HG03175 (cell line): ENCODE measurements at regions not wholly inside any gene's neighbourhood (a gene's known extent, or its start where the extent isn't known, plus 50 kb on each side); places are given as distances from the start of the nearest gene placed in this dataset.
"Not testable (repeated sequence)": the region's sequence is repeated elsewhere in the genome, so short reads cannot be mapped to it uniquely, and the experiment has no call there.

ENCODE experiments used
- ATAC-seq: cut with Tn5 transposase; IDR thresholded peaks from one replicate; pipeline ENCODE4 v1.9.1; 2021; ENCODE audit warnings: mild to moderate bottlenecking, moderate library complexity; ENCODE audit not compliant: unreplicated experiment

DNA sequence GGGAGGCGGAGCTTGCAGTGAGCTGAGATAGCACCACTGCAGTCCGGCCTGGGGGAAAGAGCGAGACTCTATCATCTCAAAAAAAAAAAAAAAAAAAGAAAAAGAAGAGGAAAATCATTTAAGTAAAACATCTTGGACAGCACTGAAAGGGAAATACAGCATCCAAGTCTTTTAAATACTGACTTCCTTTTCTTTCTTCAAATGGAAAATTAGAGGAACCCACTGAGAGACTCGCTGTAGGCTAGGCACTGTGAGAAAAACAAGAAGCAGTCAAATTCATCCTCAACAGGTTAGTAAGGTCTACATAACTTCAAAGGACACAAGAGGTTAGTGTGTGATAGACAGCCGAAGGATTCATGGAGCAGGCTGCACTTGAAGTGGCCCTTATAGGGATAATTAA lies 243.7 kb downstream of the BLID start:
- no peak for ATAC-seq

DNA sequence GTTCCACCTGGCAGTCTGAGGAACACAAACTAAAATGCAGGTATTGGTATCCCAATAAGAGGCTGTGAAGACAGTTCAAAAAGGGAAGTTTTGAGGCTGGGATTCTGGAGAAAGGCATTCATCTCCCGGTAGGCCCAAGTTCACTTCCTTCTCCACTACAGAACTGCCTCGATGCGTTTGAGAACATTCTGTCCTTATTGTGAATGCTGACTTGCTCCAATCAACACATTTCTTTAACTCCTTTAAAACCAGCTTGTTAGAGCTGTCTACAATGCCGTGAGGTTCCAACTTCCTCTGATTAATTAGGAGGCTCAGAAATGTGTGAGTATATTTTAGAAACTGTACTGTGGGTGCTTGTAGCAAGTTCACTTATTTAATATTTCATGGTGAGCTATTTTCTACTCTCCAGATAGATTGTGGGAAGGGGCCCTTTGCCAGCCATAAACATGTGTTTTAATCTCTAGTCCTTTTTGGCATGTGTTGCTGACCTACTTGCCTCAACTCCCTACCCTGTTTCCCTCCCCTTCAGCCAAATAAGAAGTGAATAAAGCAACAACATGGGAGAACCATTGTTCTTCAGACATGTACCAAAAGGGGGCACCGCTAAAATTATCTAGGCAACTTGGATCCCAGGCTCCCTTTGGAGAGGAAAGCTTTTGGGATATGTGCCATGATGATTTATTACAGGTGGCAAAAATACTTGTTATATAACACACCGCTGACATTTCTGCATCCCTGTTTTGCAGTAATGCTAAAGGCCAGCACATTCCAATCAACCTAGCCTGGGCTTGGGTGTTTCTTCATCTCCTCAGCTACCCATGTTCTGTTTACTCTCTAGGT lies 245.6 kb downstream of the BLID start:
- no peak for ATAC-seq

DNA sequence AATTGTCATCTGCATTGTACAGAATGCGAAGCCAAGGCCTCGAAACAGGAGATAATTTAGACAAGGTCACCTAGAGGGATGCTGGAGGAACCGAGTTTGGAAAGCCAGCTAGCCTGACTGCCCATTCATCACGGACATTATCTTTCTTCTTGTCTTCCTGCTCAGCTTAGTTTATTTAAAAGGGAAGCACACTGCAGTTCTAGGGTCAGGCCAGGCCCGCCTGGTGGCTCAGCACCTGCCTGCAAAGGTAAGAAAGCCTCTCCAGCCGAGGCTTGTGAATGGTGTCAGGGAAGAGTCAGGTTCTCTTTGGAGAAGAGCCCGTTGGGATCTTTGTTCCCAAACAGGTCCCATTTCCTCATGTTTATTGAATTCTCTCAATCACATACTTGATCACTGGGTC lies 246.5 kb downstream of the BLID start:
- ATAC-seq: no peak

DNA sequence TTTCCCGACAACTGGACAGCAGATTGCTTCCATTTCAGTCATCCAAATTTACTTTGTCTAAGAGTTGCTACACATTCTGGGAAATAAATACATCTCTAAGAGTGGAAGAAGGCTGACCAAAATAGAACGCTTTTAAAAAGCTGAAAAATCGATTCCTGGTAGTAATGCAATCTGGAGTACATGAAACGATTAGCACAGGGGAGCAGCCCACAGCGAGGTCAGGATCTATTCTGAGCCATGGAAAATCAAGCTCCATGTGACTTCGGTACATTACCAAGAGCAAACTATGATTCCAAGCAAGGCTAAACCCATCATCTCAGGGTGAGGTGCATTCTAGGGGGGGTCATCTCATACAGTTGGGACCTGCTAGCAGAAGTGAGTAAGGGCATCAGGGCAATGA lies 249.3 kb downstream of the BLID start:
- ATAC-seq: no peak

DNA sequence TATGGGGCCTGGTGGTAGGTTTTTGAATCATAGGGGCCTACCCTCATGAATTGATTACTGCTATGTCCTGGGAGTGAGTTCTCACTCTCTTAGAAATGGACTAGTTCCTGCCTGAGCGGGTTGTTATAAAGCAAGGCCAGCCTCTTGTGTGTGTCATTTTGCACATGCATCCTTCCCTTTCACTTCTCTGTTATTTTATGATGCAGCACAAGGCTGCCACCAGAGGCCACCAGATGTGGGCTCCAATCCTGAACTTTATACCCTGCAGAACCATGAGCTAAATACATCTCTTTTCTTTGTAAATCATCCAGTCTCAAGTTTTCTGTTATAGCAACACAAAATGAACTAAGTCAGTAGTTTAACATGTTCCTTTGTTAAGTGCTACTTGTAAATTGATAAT lies 251.4 kb downstream of the BLID start:
- no peak for ATAC-seq

DNA sequence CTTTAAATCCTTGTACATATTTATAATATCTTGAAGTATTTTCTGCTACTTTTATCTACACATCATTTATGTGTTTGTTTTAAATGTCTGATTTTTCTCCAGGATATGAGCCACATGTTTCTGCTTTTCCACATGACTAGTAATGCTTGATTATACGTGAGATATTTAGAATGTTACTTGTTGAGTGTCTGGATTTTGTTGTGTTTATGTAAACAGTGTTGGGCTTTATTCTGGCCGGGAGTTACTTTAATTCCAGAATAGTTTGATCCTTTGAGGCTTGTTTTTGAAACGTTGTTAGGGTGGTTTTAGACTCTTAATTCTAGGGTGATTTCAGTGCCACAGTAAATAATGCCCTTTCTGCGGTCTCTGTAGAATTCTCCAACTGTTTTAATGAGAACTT lies 252.9 kb downstream of the BLID start:
- no peak for ATAC-seq

DNA sequence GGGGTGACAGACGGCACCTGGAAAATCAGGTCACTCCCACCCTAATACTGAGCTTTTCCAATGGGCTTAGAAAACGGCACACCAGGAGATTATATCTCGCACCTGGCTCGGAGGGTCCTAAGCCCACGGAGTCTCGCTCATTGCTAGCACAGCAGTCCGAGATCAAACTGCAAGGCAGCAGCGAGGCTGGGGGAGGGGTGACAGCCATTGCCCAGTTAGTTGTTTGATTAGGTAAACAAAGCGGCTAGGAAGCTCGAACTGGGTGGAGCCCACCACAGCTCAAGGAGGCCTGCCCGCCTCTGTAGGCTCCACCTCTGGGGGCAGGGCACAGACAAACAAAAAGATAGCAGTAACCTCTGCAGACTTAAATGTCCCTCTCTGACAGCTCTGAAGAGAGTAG lies 260.9 kb downstream of the BLID start:
- not testable (repeated sequence) for ATAC-seq

DNA sequence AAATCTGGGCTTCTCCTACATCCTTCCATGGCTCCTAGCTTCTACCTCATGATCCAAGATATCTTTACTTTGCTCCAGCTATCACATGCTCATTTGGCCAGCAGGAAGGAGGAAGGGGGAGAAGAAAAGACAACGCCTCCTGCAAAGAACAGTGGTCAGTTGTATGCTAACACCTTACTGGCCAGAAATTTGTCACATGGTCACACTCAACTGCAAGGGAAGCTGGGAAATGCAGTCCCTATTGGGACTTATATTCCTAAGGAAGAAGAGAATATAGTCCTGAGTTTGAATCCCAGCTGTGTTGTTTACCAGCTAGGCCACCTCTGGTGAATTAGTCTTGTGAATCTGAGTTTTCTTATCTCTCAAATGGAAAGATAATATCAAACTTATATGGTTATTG lies 272.0 kb downstream of the BLID start:
- no peak for ATAC-seq

DNA sequence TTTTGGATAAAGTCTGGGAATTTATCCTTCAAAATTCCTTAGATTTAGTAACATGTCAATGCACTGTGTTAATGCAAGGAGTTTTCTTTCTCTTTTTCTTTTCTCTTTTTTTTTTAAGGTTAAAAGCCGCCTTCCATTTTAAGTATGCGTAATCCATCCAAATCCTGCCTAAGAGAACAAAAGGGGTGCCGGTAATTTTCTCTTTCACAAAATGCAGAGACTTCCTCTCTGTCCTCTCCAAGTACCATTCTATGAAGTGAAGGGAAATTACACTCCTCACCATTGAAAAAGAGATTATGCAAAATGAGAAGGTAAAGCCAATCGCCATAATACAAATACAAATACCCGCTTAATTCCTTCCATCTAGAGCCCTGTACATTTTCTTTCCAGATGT lies 273.8 kb downstream of the BLID start:
- ATAC-seq: no peak

DNA sequence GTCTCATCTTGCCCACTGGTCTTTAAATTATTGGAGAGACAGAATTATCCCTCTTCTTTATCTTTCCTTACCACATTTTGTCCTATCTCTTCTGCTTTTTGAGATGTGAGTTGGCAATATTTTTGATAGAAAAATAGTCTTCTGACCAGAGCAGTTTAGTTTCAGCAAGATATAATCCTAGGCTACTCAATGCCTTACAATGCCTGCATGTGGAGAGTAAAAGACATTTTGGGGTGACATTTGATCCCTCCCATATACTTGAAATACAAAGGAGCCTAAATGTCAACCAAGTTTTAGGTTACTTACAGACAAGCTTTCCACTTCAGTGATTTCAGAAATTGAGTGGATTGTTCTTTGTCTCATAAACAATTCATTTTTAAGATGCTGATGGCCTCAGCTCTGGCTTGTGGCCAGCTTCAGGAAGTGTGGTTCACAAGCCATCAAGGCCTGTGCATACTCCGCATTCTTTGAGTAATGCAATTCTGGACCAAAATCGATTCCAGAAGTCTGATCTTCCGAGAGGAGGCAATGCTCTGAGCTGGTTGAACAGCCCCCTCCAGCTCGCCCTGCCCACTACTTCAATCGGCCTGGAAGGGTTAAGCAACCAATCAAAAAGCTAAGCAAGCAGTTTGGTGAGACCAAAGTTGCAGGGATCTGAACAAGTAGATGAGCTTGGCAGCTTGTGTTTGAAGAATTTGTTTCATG lies 274.4 kb downstream of the BLID start:
- no peak for ATAC-seq

DNA sequence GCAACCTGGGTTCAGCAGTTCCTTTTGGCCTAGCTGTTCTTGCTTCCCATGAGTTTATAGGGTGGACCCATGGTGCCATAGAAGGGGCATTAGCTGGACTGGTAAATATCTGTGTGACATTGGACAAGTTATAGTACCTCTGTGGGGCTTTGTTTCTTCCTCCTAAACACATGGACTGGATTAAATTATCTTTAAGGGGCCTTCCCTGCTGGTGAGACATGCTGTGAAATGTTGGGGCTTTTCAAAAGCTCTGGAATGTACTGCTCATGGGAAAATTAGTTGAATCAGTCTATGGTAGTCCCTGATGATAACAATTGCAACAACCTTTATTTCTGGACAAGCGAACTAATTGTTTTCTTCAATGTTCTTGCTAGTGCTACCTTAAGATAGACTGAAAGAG lies 276.2 kb downstream of the BLID start:
- ATAC-seq: no peak

DNA sequence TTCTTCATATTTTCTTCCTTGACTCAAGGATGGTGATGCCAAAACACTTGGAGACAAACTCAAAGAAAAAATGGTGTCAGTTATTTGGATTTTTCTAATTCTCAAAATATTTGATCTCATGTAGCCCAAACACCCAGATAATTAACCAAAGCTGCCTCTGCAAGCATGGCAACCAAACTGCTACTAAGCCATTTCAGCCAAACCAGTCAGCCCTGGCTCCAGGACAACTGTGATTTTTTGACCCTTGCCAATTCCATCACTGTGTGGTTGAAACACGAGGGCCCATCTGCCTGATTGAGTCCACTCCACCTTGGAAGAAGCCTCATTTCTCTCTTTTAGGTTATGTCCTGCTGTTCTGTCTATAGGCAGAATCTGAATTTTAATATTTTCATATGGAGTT lies 277.4 kb downstream of the BLID start:
- no peak for ATAC-seq

DNA sequence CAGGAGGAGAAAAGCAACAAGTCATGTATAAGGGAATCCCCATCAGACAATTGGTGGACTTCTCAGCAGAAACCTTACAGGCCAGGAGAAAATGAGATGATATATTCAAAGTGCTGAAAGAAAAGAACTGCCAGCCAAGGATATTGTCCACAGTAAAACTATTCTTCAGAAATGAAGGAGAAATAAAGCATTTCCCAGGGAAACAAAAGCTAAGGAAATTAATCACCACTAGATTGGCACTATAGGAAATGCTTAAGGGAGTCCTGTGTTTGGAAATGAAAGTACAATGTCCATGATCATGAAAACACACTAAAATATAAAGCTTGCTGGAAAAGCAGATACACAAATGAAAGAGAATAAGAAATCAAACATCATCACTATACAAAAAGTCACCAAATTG lies 282.0 kb downstream of the BLID start:
- no peak for ATAC-seq

DNA sequence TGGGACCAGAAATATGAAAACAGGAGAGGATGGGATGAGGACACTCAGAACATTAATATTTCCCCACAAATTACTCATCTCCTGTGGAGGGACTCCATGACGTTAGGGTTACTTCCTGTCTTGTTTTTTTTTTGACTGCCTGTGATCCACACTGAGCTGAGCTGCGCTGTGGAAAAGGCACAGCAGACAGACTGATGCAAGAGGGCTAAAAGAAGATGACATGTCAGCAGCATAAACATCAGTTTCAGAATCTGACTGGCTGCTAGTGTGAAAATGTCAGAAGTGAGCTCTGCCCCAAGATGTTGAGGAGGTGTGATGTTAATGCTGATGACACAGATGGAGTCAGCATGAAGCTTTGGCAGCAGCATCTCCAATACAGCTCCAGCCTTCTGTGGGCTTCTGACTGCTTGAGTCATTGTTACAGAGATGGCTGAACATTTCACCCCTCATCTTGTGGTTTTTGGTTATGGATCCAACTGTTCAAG lies 286.8 kb downstream of the BLID start:
- ATAC-seq: no peak

DNA sequence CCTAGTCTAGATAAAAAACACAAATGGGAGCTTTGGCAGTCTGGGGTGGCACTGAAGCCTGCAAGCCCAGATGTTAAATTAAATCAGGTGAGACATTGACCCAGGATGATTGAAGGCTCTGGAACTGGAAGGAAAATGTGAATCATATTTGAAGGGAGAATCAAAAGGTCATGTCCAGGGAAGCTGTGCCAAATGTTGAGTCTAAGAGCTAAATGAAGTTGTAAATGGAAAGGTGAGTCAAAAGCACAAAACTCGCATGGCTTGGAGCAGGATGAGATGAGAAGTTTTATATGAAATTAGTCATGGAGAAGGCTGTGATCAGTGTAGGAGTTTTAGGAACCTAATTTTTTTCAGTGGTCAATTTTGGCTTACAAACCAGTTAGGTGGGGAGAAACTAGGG lies 301.1 kb downstream of the BLID start:
- no peak for ATAC-seq

DNA sequence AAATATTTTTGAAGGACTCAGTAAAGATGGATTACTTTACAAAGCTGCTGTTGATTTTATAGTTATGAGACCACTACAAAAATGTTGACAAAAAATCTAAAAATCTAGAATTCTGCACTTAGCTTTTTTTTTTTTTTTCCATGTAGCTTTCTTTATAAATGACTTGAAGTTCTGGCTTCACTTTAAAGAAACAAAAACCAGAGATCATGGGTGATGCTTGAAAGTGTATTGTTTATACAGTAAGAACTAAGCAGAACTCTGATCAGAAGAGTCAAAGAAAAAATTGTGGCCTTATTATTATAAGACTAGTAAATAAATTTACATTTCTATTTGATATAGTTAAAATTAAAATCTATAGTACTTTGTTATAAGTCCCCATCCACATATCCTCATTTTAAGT lies 301.7 kb downstream of the BLID start:
- ATAC-seq: no peak

DNA sequence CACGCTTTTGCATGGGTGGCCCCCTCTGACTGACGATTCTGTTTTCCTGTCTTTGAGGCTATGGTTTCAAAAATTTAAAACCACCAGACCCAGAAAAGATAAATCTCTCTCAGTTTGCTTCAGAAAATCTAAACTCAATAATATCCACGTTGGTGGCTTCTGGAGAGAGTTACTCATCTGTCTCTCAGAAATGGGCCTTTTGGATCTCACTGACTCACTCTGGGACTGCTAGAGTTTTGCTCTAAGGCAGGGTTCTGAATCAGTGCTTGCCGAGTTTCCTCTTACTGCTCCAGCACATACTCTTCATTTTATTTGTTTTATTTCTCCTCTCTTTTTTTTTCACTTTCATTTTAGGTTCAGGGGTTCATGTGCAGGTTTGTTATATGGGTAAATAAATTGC lies 305.7 kb downstream of the BLID start:
- ATAC-seq: no peak

DNA sequence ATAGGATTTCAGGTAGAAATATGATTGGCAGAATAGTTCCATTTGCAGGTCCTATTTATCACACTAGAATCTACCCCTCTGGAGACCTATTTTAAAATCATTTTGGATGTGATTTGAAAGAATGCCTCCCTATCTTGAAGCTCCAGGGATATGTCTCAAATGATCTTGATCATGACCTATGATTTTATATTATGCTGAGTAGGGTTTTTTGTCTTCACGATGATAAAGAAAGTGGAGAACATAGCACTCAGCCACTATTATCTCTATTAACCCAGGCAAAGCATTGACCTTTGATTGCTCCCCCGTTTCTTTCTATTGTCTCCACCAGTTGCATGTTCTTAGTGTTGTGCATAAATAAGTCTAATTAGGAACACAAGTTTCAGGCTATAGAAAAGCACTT lies 307.9 kb downstream of the BLID start:
- ATAC-seq: no peak

DNA sequence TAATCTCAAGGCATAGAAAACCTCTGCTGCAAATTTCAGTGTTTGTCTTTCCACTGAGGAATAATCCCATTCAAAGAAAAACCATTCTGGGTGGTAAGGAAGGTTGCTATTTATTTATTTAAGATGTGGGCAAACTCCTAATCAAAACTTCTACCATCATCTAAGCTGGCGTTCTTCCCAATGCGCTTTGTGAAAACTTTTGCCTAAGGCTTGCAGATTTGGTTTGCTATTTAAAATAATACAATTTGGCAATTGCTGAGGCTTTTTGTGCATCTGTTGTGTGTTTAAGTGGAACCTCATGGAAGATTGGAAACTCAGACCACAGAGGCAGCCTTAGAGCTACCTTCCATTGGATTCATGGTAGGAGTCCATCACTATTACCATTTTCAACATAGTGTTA lies 309.0 kb downstream of the BLID start:
- no peak for ATAC-seq

DNA sequence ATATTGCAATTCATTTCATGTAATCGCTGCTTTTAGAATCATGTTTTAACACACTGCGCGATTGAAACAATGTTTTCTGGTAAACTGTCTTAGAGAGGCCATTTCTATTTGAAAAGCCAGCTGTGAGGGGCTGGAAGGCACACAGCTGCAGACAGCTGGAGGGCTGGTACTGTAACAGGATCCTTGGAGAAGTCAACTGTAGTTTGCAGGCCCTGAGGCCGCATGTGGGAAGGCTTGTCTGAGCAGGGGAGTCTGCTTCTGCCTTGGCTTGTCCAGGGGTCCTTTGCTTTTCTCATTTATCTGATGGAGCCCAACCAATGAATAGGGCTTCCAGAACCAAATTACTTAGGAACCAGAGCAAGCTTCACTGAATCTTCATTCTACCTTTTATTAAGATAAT lies 313.5 kb downstream of the BLID start:
- no peak for ATAC-seq

DNA sequence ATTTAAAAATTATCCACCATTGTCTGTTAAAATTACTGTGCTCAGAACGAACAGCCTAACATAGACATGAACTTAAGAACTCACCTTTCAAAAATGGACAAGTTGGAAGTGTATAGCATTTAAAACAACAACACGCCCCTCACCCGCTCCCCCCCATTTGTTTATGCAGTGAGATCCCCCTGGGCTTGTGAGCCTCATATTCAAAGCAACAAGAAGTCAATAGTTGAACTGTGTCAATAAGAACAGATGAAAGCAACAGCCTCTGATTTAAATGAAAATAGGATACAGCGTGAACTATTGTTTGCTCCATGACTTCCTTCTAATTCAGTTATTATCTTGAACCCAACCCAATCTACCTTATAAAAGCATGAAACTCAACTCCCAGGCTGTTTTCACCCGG lies 314.2 kb downstream of the BLID start:
- no peak for ATAC-seq

DNA sequence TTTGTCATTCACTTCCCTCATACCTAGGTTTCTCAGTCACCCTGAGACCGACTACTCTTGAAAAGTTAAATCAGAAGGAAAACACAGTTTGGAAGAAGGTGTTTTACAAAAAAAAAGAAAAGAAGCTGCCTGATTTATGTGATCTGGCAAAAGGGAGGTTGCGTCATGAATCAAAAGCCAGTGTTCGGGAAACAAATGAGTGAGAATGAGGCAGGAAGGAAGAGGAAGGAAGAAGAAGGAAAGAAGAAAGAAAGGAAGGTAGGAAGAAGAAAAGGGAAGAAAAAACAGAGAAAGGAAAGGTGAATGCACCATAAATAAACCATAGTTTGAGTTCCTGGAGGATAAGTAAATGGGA lies 314.6 kb downstream of the BLID start:
- no peak for ATAC-seq
